ENCODE measurements at regions not wholly inside any gene's neighbourhood (a gene's known extent, or its start where the extent isn't known, plus 50 kb on each side); places are given as distances from the start of the nearest gene placed in this dataset.

- Histone ChIP-seq H3K36me3 (ENCODE audit: control insufficient read depth, insufficient read depth, low read length) (no peaks in the 10 kb centered on the region), H3K4me1 (ENCODE audit: control insufficient read depth, insufficient read depth, low read length, poor library complexity, severe bottlenecking) (peaks cover 6% of the 10 kb centered on the region), H3K4me3 (ENCODE audit: extremely low read depth, insufficient read depth, low read length, poor library complexity, severe bottlenecking) (no peak overlapping the region), H3K9me3 (ENCODE audit: control insufficient read depth, low read length) (no peaks in the 10 kb centered on the region), H3K27ac (ENCODE audit: low read depth, low read length, severe bottlenecking) (no peak overlapping the region)
- 80% methylated on average over 1 of the region's 3 CpGs for WGBS, 2 experiments (ENCODE audit: insufficient coverage in 2 of 2)
These were observed 136.6 kb downstream of the RNF152 start for GRCh38 chr18:61756244-61756643.

- Histone ChIP-seq H3K27ac (ENCODE audit: low read depth, low read length, severe bottlenecking) (no peak overlapping the region), H3K36me3 (ENCODE audit: control insufficient read depth, insufficient read depth, low read length) (no peaks in the 10 kb centered on the region), H3K4me3 (ENCODE audit: extremely low read depth, insufficient read depth, low read length, poor library complexity, severe bottlenecking) (no peak overlapping the region), H3K4me1 (ENCODE audit: control insufficient read depth, insufficient read depth, low read length, poor library complexity, severe bottlenecking) (peaks cover 6% of the 10 kb centered on the region), H3K9me3 (ENCODE audit: control insufficient read depth, low read length) (no peaks in the 10 kb centered on the region)
- WGBS, 2 experiments (ENCODE audit: insufficient coverage in 2 of 2), result 92% methylated on average over 7 of the region's 7 CpGs
These were observed 137.3 kb downstream of the RNF152 start for GRCh38 chr18:61755555-61755954.

GRCh38 chr18:61754039-61754583, 138.7 kb downstream of the RNF152 start:
- Histone ChIP-seq H3K4me3 (ENCODE audit: extremely low read depth, insufficient read depth, low read length, poor library complexity, severe bottlenecking) (no peak overlapping the region), H3K36me3 (ENCODE audit: control insufficient read depth, insufficient read depth, low read length) (no peaks in the 10 kb centered on the region), H3K27ac (ENCODE audit: low read depth, low read length, severe bottlenecking) (no peak overlapping the region), H3K4me1 (ENCODE audit: control insufficient read depth, insufficient read depth, low read length, poor library complexity, severe bottlenecking) (peaks cover 6% of the 10 kb centered on the region), H3K9me3 (ENCODE audit: control insufficient read depth, low read length) (no peaks in the 10 kb centered on the region)
- 88 to 95% methylated on average over 3 to 5 of the region's 5 CpGs for WGBS, 2 experiments (ENCODE audit: insufficient coverage in 2 of 2)

GRCh38 chr18:61753373-61753772, 139.4 kb downstream of the RNF152 start:
- H3K4me1 ChIP-seq (ENCODE audit: control insufficient read depth, insufficient read depth, low read length, poor library complexity, severe bottlenecking), result peaks cover 6% of the 10 kb centered on the region
- H3K4me3 ChIP-seq (ENCODE audit: extremely low read depth, insufficient read depth, low read length, poor library complexity, severe bottlenecking), result no peak overlapping the region
- H3K9me3 ChIP-seq (ENCODE audit: control insufficient read depth, low read length), result no peaks in the 10 kb centered on the region
- no peak overlapping the region for H3K27ac ChIP-seq (ENCODE audit: low read depth, low read length, severe bottlenecking)
- no peaks in the 10 kb centered on the region for H3K36me3 ChIP-seq (ENCODE audit: control insufficient read depth, insufficient read depth, low read length)
- WGBS, 2 experiments (ENCODE audit: insufficient coverage in 2 of 2), result 100% methylated on average over 1 of the region's 1 CpG

DNA sequence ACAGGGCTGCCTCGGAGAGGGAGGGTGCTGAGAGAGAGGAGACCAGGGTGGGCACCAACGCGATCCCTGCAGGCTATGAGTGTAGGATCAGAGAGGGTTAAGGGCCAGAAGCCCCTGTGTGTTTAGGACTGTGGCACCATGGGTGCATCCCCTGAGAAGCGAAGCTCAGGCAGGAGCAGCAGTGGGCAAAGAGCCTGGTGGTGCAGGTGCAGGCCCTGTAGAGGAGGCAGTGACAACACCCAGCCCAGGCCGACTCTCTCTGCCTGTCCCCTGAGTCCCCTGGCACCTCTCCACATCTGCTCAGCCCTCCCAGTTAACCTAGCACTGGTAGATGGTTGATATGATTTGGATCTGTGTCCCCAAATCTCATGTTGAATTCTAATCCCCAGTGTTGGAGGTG, 139.8 kb downstream of the RNF152 start:
- H3K9me3 ChIP-seq (ENCODE audit: control insufficient read depth, low read length), result no peaks in the 10 kb centered on the region
- peaks cover 6% of the 10 kb centered on the region for H3K4me1 ChIP-seq (ENCODE audit: control insufficient read depth, insufficient read depth, low read length, poor library complexity, severe bottlenecking)
- no peak overlapping the region for H3K4me3 ChIP-seq (ENCODE audit: extremely low read depth, insufficient read depth, low read length, poor library complexity, severe bottlenecking)
- no peak overlapping the region for H3K27ac ChIP-seq (ENCODE audit: low read depth, low read length, severe bottlenecking)
- 69 to 81% methylated on average over 4 of the region's 5 CpGs for WGBS, 2 experiments (ENCODE audit: insufficient coverage in 2 of 2)
- H3K36me3 ChIP-seq (ENCODE audit: control insufficient read depth, insufficient read depth, low read length), result no peaks in the 10 kb centered on the region

GRCh38 chr18:61750840-61751668, 141.8 kb downstream of the RNF152 start:
- Histone ChIP-seq H3K9me3 (ENCODE audit: control insufficient read depth, low read length) (no peaks in the 10 kb centered on the region), H3K36me3 (ENCODE audit: control insufficient read depth, insufficient read depth, low read length) (no peaks in the 10 kb centered on the region), H3K4me1 (ENCODE audit: control insufficient read depth, insufficient read depth, low read length, poor library complexity, severe bottlenecking) (peaks cover 4% of the 10 kb centered on the region), H3K27ac (ENCODE audit: low read depth, low read length, severe bottlenecking) (no peak overlapping the region), H3K4me3 (ENCODE audit: extremely low read depth, insufficient read depth, low read length, poor library complexity, severe bottlenecking) (no peak overlapping the region)
- 92 to 95% methylated on average over 5 of the region's 9 CpGs for WGBS, 2 experiments (ENCODE audit: insufficient coverage in 2 of 2)

DNA sequence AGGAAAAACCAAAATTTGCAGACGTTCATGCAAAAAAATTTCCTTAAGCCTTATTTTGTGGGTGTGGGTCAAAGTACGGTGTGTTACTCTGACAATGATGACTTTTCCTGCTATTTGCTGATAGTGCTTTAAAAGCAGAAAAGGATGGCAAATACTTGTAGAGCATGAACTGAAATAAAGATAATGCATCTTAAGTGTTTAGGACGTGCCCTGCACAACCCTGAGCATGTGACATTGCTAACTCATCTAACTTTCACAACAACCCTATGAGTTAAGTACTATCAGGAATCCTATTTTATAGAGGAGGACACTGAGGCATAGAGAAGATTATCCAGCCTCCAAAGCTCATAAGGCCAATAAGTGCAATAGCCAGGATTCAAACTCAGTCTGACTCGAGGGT, 143.3 kb downstream of the RNF152 start:
- Histone ChIP-seq H3K4me3 (ENCODE audit: extremely low read depth, insufficient read depth, low read length, poor library complexity, severe bottlenecking) (no peak overlapping the region), H3K36me3 (ENCODE audit: control insufficient read depth, insufficient read depth, low read length) (no peaks in the 10 kb centered on the region), H3K27ac (ENCODE audit: low read depth, low read length, severe bottlenecking) (no peak overlapping the region), H3K9me3 (ENCODE audit: control insufficient read depth, low read length) (no peaks in the 10 kb centered on the region), H3K4me1 (ENCODE audit: control insufficient read depth, insufficient read depth, low read length, poor library complexity, severe bottlenecking) (no peaks in the 10 kb centered on the region)
- WGBS, 2 experiments (ENCODE audit: insufficient coverage in 2 of 2), result 90 to 100% methylated on average over 1 to 2 of the region's 4 CpGs

GRCh38 chr18:61749031-61749430, 143.8 kb downstream of the RNF152 start:
- H3K36me3 ChIP-seq (ENCODE audit: control insufficient read depth, insufficient read depth, low read length), result no peaks in the 10 kb centered on the region
- no peak overlapping the region for H3K4me3 ChIP-seq (ENCODE audit: extremely low read depth, insufficient read depth, low read length, poor library complexity, severe bottlenecking)
- H3K27ac ChIP-seq (ENCODE audit: low read depth, low read length, severe bottlenecking), result no peak overlapping the region
- 75 to 98% methylated on average over 2 to 6 of the region's 6 CpGs for WGBS, 2 experiments (ENCODE audit: insufficient coverage in 2 of 2)
- no peaks in the 10 kb centered on the region for H3K9me3 ChIP-seq (ENCODE audit: control insufficient read depth, low read length)
- H3K4me1 ChIP-seq (ENCODE audit: control insufficient read depth, insufficient read depth, low read length, poor library complexity, severe bottlenecking), result no peaks in the 10 kb centered on the region

- WGBS, 2 experiments (ENCODE audit: insufficient coverage in 2 of 2), result 85 to 92% methylated on average over 10 of the region's 10 CpGs
- Histone ChIP-seq H3K9me3 (ENCODE audit: control insufficient read depth, low read length) (no peaks in the 10 kb centered on the region), H3K4me3 (ENCODE audit: extremely low read depth, insufficient read depth, low read length, poor library complexity, severe bottlenecking) (no peak overlapping the region)
These were observed 144.8 kb downstream of the RNF152 start for GRCh38 chr18:61748004-61748403.

GRCh38 chr18:61743775-61744531, 148.9 kb downstream of the RNF152 start:
- no peaks in the 10 kb centered on the region for H3K36me3 ChIP-seq (ENCODE audit: control insufficient read depth, insufficient read depth, low read length)
- WGBS, 2 experiments (ENCODE audit: insufficient coverage in 2 of 2), result 86 to 100% methylated on average over 3 of the region's 4 CpGs
- H3K9me3 ChIP-seq (ENCODE audit: control insufficient read depth, low read length), result no peaks in the 10 kb centered on the region
- no peak overlapping the region for H3K27ac ChIP-seq (ENCODE audit: low read depth, low read length, severe bottlenecking)
- no peak overlapping the region for H3K4me3 ChIP-seq (ENCODE audit: extremely low read depth, insufficient read depth, low read length, poor library complexity, severe bottlenecking)
- peaks cover 6% of the 10 kb centered on the region for H3K4me1 ChIP-seq (ENCODE audit: control insufficient read depth, insufficient read depth, low read length, poor library complexity, severe bottlenecking)

More at GRCh38 chr18:61748004-61748403, 144.8 kb downstream of the RNF152 start:
- H3K36me3 ChIP-seq (ENCODE audit: control insufficient read depth, insufficient read depth, low read length), result no peaks in the 10 kb centered on the region
- no peak overlapping the region for H3K27ac ChIP-seq (ENCODE audit: low read depth, low read length, severe bottlenecking)
- no peaks in the 10 kb centered on the region for H3K4me1 ChIP-seq (ENCODE audit: control insufficient read depth, insufficient read depth, low read length, poor library complexity, severe bottlenecking)

All from mesodermal cell (in vitro differentiated cells).